Heart left ventricle (tissue), 16 donors: ENCODE measurements at regions not wholly inside any gene's neighbourhood (a gene's known extent, or its start where the extent isn't known, plus 50 kb on each side); places are given as distances from the start of the nearest gene placed in this dataset.

Experiments used
- ATAC-seq, 4 donors: fragments of 200-7000 bp; cut with Tn5 transposase; one replicate each; pipeline ENCODE4 v1.9.1; 2020 to 2022; ENCODE audit warnings: moderate library complexity in 4 of 4, mild to moderate bottlenecking in 3 of 4, moderate number of reproducible peaks in 1 of 4
- DNase-seq, 5 donors: peaks; one replicate each; pipeline ENCODE4 v3.0.0-alpha.2; 2020
- H3K27ac ChIP-seq, 12 donors: fragments of 200-600 bp; sonication (generic) in 4 of 12; one replicate each; pipeline versions ENCODE4 v1.5.0 to v1.8.0; 2016 to 2022; ENCODE audit warnings: mild to moderate bottlenecking in 2 of 12
- H3K27me3 ChIP-seq, 9 donors: fragments of 200-600 bp; sonication (generic) in 2 of 9; one replicate each; pipeline versions ENCODE4 v1.5.1 to v1.8.0; 2016 to 2022; ENCODE audit warnings: mild to moderate bottlenecking in 3 of 9
- H3K36me3 ChIP-seq, 9 donors: fragments of 200-600 bp; sonication (generic) in 2 of 9; one replicate each; pipeline versions ENCODE4 v1.5.0 to v1.8.0; 2018 to 2022; ENCODE audit warnings: mild to moderate bottlenecking in 2 of 9
- H3K4me1 ChIP-seq, 12 donors: fragments of 200-600 bp; sonication (generic) in 4 of 12; one replicate each; pipeline versions ENCODE4 v1.5.0 to v1.8.0; 2016 to 2022; ENCODE audit warnings: mild to moderate bottlenecking in 3 of 12
- H3K4me3 ChIP-seq, 12 donors: fragments of 200-600 bp; sonication (generic) in 4 of 12; one replicate each; pipeline versions ENCODE4 v1.5.0 to v1.8.0; 2017 to 2022; ENCODE audit warnings: mild to moderate bottlenecking in 9 of 12, moderate library complexity in 4 of 12
- H3K9me3 ChIP-seq, 12 donors: fragments of 200-600 bp; sonication (generic) in 4 of 12; one replicate each; pipeline versions ENCODE4 v1.5.0 to v1.8.0; 2016 to 2022; ENCODE audit warnings: mild to moderate bottlenecking in 1 of 12
- POLR2A ChIP-seq, 2 donors: fragments of 450-650 bp; IDR thresholded peaks; one replicate each; pipeline ENCODE4 v1.6.1; 2017; ENCODE audit warnings: antibody characterized with exemption in 2 of 2, mild to moderate bottlenecking in 2 of 2, moderate library complexity in 2 of 2
- WGBS, 4 donors: extraction: QIAGEN DNeasy Blood & Tissue Kit in 2 of 4; methylation state at CpG; one replicate each; pipeline versions ENCODE4 v1.1.5 to v1.1.7; 2013 to 2018; 5-methylcytosine and 5-hydroxymethylcytosine counted together
- intact Hi-C, 10 donors: fragments of 100-400 bp; cut with DNase I; formaldehyde crosslinking; loops; one replicate each; pipeline versions ENCODE4 v1.11.1 to v1.14.2; 2022
- TF ChIP-seq, protein P1 (sequence below), 12 donors: fragments of 200-600 bp; sonication (generic) in 4 of 12; IDR thresholded peaks; one replicate each; pipeline versions ENCODE4 v1.5.0 to v1.8.0; 2018 to 2022; ENCODE audit warnings: antibody characterized with exemption in 12 of 12, mild to moderate bottlenecking in 5 of 12
- donor health status: ischemic (EF 13 %, LVEDD 7.1; RV severe dilation, severe dysfunction).
- donor health status: healthy with polysubstance abuse.
- donor health status: DM: no; HTN: yes; CAD: no.
- donor health status: DM: no; HTN: no; CAD: no.
- donor health status: ischemic (EF 25% LVEDD 6.9; RV normal size, moderate dysfunction).
- donor health status: ischemic (EF 25% LVEDD 5.7; RV mildly dilated, moderate dysfunction).
- donor health status: healthy.
- donor health status: DM: yes; HTN: yes; CAD: no.
- donor health status: ischemic (EF 35%, LVEDD 5.7; RV mildly dilated, moderate dysfunction).
- donor health status: nonischemic (EF 11% LVEDD 7.7; RV severe dilation, severe dysfunction).
- donor health status: DM: yes; HTN: yes; CAD: no.
- donor health status: PGD.
- donor health status: ischemic (EF 29% LVEDD 5.4; RV normal size, mild dysfunction).
- donor health status: nonischemic (EF 23%, LVEDD 6.1; RV moderate dilation, normal function).

DNA sequence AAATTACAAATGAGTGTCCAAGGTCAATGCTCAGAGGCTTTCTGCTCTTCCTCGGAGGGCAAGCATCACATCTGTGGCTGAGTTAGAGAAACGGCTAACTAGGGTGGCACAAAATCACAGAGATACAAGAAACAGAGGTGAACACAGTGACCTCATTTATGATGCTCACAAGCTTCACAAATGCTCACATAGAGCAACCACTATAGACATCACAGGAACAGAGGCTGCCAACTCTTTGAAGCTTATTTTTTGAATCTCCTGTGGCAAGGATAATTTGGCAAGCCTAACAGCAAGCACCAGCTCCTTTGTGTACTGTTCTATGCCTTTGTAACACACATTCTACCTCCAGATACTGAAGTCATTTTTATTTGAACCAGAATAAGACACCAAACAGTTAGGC, 416.5 kb upstream of the DDI1 start:
- ATAC-seq = no peak
- no peaks in the 10 kb centered on the region for H3K4me1 ChIP-seq
- H3K36me3 ChIP-seq = no peaks in the 10 kb centered on the region
- TF ChIP-seq, protein P1, sequence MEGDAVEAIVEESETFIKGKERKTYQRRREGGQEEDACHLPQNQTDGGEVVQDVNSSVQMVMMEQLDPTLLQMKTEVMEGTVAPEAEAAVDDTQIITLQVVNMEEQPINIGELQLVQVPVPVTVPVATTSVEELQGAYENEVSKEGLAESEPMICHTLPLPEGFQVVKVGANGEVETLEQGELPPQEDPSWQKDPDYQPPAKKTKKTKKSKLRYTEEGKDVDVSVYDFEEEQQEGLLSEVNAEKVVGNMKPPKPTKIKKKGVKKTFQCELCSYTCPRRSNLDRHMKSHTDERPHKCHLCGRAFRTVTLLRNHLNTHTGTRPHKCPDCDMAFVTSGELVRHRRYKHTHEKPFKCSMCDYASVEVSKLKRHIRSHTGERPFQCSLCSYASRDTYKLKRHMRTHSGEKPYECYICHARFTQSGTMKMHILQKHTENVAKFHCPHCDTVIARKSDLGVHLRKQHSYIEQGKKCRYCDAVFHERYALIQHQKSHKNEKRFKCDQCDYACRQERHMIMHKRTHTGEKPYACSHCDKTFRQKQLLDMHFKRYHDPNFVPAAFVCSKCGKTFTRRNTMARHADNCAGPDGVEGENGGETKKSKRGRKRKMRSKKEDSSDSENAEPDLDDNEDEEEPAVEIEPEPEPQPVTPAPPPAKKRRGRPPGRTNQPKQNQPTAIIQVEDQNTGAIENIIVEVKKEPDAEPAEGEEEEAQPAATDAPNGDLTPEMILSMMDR (IDR thresholded peaks at IDR 0.05) = no peak
- no peak for TF ChIP-seq POLR2A (IDR thresholded peaks at IDR 0.05)
- no peaks in the 10 kb centered on the region for H3K9me3 ChIP-seq
- H3K27ac ChIP-seq = no peak overlapping the region
- intact Hi-C loops = no loop called here
- WGBS, 4 donors = 53 to 62% (median 59%) methylated on average over 2 of the region's 2 CpGs
- H3K27me3 ChIP-seq = no peaks in the 10 kb centered on the region
- DNase-seq = no peak
- no peak overlapping the region for H3K4me3 ChIP-seq

DNA sequence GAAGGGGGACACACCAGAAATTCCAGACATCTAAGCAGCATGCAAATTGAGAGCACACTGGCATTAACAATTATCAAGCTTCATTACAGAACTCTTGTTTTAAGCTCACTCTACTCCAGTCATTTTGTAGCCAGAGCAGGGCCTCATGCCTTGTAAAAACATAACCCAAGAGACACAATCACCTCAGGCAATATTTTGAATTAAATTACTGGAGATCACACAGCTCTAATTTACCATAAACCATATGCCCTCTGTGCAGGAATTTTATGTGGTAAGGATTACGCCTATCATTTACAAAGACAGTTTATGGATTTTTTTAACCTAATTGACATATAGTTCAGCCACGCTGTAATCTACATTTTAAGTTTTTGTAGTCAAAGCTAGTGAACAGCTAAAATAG, 414.1 kb upstream of the DDI1 start:
- no peak overlapping the region for H3K4me3 ChIP-seq
- H3K36me3 ChIP-seq = no peaks in the 10 kb centered on the region
- intact Hi-C loops = no loop called here
- ATAC-seq (no peak), DNase-seq (no peak)
- 95 to 99% (median 98%) methylated on average over 2 of the region's 2 CpGs for WGBS, 4 donors
- TF ChIP-seq, protein P1 (IDR thresholded peaks at IDR 0.05) = no peak
- no peak for TF ChIP-seq POLR2A (IDR thresholded peaks at IDR 0.05)
- no peaks in the 10 kb centered on the region for H3K9me3 ChIP-seq
- H3K4me1 ChIP-seq = no peaks in the 10 kb centered on the region
- no peaks in the 10 kb centered on the region for H3K27me3 ChIP-seq
- H3K27ac ChIP-seq = no peak overlapping the region

DNA sequence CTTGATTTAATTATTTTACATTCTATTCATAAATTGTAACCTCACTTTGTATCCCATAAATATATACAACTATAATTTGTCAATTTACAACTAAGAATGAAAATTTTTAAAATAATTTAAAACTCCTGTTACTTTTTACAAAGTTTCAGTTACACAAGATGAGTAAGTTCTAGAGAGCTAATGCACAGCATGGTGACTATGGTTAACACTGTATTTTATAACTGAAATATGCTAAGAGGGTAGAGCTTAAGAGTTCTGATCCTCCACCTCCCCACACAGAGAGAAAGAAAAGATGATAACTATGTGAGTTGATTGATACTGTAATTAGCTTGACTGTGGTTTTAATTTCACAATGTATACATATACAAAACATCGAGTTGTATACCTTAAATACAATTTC, 412.5 kb upstream of the DDI1 start:
- ATAC-seq = no peak
- H3K9me3 ChIP-seq = no peaks in the 10 kb centered on the region
- 82 to 89% (median 86%) methylated on average over 1 of the region's 1 CpG for WGBS, 4 donors
- H3K4me3 ChIP-seq = no peak overlapping the region
- no peak for TF ChIP-seq POLR2A (IDR thresholded peaks at IDR 0.05)
- TF ChIP-seq, protein P1 (IDR thresholded peaks at IDR 0.05) = no peak
- peak overlapping the region in 1 of 12 donors; percentile 40 for H3K27ac ChIP-seq
- H3K36me3 ChIP-seq = no peaks in the 10 kb centered on the region
- no peak for DNase-seq
- peaks cover 0 to 3% (median 0%) of the 10 kb centered on the region in 12 donors for H3K4me1 ChIP-seq
- intact Hi-C loops = no loop called here
- H3K27me3 ChIP-seq = no peaks in the 10 kb centered on the region

DNA sequence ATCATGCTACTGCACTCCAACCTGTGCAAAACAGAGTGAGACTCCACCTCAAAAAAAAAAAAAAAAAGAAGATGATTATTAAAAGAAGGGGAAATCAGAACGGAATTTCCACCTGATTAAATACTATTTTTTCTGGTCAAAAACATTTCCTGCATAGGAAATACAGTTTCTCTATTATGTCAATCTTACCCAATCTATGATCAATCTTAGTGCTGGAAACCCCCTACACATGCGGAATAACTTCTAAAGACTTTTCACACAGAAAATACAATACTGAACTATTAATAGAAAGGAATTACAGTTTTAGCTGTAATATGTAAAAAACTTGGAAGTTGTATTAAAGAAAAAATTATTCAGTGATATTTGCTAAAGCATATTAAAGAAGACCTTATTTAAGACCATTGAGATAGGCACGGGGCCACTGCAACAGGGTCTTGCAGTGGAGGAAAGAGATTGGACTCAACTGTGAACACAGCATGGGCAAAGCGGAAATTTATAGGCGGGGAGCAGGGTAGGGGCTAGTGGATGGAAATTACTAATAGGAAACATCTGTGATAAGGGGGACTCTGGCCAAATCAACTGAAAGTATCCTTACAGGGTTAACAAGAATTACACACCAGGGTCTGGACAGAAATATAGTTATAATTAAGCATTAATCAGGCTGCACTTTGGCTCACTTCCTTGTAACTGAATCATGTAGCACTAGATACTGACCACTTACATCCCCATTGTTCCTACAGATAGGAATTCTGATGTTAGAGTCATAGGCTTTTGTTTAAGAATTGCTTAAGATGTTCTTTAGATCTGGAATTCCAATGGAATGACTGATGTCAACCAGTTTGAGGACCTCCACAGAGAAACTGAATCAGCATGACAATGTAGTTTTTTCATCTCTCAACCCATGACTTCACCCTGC, 411.5 kb upstream of the DDI1 start:
- H3K9me3 ChIP-seq = no peaks in the 10 kb centered on the region
- TF ChIP-seq, protein P1 (IDR thresholded peaks at IDR 0.05) = no peak
- no peak for TF ChIP-seq POLR2A (IDR thresholded peaks at IDR 0.05)
- intact Hi-C loops = no loop called here
- H3K27me3 ChIP-seq = no peaks in the 10 kb centered on the region
- WGBS, 4 donors = 61 to 68% (median 62%) methylated on average over 5 of the region's 5 CpGs
- peak overlapping the region in 3 of 12 donors; percentile 31 to 50 (median 40) for H3K27ac ChIP-seq
- peaks cover 0 to 3% (median 0%) of the 10 kb centered on the region in 12 donors for H3K4me1 ChIP-seq
- no peaks in the 10 kb centered on the region for H3K36me3 ChIP-seq
- peak in 2 of 4 donors; percentile 74 to 77 for ATAC-seq
- H3K4me3 ChIP-seq = no peak overlapping the region
- peak in 2 of 5 donors; percentile 12 to 36 for DNase-seq
